Upper lobe of left lung (tissue), 4 donors: ENCODE measurements at regions not wholly inside any gene's neighbourhood (a gene's known extent, or its start where the extent isn't known, plus 50 kb on each side); places are given as distances from the start of the nearest gene placed in this dataset.

Experiments used
- EP300 ChIP-seq, 4 donors: sonication (generic); formaldehyde crosslinking; IDR thresholded peaks; one replicate each; pipeline ENCODE4 v1.5.1; 2017; ENCODE audit warnings: antibody characterized with exemption in 4 of 4, control low read depth in 2 of 4
- POLR2A ChIP-seq, 4 donors: fragments of 450-650 bp; IDR thresholded peaks; one replicate each; pipeline ENCODE4 v1.5.1; 2016 to 2017; ENCODE audit warnings: antibody characterized with exemption in 4 of 4, mild to moderate bottlenecking in 2 of 4
- TF ChIP-seq, protein P1 (sequence below), 6 experiments: fragments of 450-650 bp in 4 of 6; fragments of 200-600 bp in 2 of 6; sonication (generic) in 2 of 6; IDR thresholded peaks; one replicate each; pipeline ENCODE4 v1.5.1; 2016 to 2019; ENCODE audit warnings: antibody characterized with exemption in 6 of 6

DNA sequence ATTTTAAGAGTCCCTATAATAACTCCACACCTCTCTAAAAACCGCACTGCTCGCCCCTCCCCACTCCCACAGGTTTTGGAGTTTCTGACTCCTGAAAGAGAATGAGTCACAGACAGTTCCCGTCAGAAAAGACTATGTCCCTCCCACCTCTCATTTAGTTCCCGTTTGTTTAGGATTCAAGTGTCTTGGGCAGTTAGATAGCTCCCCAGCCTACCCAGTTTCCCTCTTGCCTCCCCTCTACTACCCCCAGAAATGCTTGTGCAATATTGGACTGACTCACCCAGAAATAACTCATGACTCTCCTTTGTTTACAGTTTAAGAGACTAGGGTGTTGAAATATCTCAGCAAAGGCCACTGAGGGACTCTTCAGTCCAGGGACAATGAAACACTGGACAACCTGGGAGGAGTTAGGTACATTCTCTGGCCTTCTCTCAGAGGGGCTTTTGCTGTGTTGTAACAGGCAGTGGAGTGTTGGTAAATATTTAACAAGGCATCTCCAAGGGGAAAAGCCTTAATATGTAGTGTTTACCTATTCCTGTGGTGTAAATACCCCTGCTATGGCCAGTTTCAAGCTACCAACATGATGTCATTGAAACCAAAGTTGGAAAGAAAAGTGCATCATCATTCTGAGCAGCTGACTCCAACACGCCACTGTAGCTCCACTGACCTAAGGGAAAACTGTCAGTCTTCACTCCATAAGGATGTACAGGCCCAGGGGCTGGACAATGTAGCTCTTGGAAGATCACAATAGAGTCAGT lies 96.1 kb upstream of the CHD2 start:
- peak in 1 of 4 donors; percentile 75 for TF ChIP-seq POLR2A (IDR thresholded peaks at IDR 0.05)
- TF ChIP-seq, protein P1, sequence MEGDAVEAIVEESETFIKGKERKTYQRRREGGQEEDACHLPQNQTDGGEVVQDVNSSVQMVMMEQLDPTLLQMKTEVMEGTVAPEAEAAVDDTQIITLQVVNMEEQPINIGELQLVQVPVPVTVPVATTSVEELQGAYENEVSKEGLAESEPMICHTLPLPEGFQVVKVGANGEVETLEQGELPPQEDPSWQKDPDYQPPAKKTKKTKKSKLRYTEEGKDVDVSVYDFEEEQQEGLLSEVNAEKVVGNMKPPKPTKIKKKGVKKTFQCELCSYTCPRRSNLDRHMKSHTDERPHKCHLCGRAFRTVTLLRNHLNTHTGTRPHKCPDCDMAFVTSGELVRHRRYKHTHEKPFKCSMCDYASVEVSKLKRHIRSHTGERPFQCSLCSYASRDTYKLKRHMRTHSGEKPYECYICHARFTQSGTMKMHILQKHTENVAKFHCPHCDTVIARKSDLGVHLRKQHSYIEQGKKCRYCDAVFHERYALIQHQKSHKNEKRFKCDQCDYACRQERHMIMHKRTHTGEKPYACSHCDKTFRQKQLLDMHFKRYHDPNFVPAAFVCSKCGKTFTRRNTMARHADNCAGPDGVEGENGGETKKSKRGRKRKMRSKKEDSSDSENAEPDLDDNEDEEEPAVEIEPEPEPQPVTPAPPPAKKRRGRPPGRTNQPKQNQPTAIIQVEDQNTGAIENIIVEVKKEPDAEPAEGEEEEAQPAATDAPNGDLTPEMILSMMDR (IDR thresholded peaks at IDR 0.05): peak in 1 of 6 experiments; percentile 10
- TF ChIP-seq EP300 (IDR thresholded peaks at IDR 0.05): peak; percentile 68 to 99 (median 96)
